ENCODE measurements at regions not wholly inside any gene's neighbourhood (a gene's known extent, or its start where the extent isn't known, plus 50 kb on each side); places are given as distances from the start of the nearest gene placed in this dataset.

- TF ChIP-seq, protein P1, sequence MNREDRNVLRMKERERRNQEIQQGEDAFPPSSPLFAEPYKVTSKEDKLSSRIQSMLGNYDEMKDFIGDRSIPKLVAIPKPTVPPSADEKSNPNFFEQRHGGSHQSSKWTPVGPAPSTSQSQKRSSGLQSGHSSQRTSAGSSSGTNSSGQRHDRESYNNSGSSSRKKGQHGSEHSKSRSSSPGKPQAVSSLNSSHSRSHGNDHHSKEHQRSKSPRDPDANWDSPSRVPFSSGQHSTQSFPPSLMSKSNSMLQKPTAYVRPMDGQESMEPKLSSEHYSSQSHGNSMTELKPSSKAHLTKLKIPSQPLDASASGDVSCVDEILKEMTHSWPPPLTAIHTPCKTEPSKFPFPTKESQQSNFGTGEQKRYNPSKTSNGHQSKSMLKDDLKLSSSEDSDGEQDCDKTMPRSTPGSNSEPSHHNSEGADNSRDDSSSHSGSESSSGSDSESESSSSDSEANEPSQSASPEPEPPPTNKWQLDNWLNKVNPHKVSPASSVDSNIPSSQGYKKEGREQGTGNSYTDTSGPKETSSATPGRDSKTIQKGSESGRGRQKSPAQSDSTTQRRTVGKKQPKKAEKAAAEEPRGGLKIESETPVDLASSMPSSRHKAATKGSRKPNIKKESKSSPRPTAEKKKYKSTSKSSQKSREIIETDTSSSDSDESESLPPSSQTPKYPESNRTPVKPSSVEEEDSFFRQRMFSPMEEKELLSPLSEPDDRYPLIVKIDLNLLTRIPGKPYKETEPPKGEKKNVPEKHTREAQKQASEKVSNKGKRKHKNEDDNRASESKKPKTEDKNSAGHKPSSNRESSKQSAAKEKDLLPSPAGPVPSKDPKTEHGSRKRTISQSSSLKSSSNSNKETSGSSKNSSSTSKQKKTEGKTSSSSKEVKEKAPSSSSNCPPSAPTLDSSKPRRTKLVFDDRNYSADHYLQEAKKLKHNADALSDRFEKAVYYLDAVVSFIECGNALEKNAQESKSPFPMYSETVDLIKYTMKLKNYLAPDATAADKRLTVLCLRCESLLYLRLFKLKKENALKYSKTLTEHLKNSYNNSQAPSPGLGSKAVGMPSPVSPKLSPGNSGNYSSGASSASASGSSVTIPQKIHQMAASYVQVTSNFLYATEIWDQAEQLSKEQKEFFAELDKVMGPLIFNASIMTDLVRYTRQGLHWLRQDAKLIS (CRISPR knock-in tag; IDR thresholded peaks at IDR 0.05; ENCODE audit: borderline replicate concordance) = no peak
- TF ChIP-seq, protein P2, sequence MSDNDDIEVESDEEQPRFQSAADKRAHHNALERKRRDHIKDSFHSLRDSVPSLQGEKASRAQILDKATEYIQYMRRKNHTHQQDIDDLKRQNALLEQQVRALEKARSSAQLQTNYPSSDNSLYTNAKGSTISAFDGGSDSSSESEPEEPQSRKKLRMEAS (CRISPR knock-in tag; IDR thresholded peaks at IDR 0.05) = no peak
- TF ChIP-seq CREB1 (CRISPR knock-in tag; IDR thresholded peaks at IDR 0.05) = no peak
- TF ChIP-seq JAZF1 (CRISPR knock-in tag; IDR thresholded peaks at IDR 0.05) = no peak
- no peak for TF ChIP-seq CBFB (CRISPR knock-in tag; IDR thresholded peaks at IDR 0.05; ENCODE audit: low read depth)
- TF ChIP-seq MLX (CRISPR knock-in tag; IDR thresholded peaks at IDR 0.05) = no peak
- no peak for TF ChIP-seq OVOL2 (CRISPR knock-in tag; IDR thresholded peaks at IDR 0.05; ENCODE audit: borderline replicate concordance)
Measured at GRCh38 chr1:87951409-87951808, 622.7 kb downstream of the LMO4 start (continued).

GRCh38 chr1:87951852-87952251, 623.2 kb downstream of the LMO4 start:
- no peak overlapping the region for H3K27ac Mint-ChIP-seq
- no peak overlapping the region for H3K4me3 Mint-ChIP-seq
- ChIA-PET POLR2A (interaction anchor here (0.6 kb wide), 1 partner anchor 1358 kb away, joined by 4 read pairs; no protein-coding TSS in a partner anchor), CTCF (no interaction called here)
- peak; percentile 17; the same call in 1 of the 2 replicates for ATAC-seq
- H3K36me3 Mint-ChIP-seq = no peaks in the 10 kb centered on the region
- no peak for TF ChIP-seq SOX15 (CRISPR knock-in tag; IDR thresholded peaks at IDR 0.05)
- TF ChIP-seq NR3C1 (CRISPR knock-in tag; conservative IDR thresholded peaks at IDR 0.05; ENCODE audit: low read depth) = no peak
- TF ChIP-seq HMGXB4 (CRISPR knock-in tag; IDR thresholded peaks at IDR 0.05) = no peak
- peaks cover 20% of the 10 kb centered on the region for H3K4me1 Mint-ChIP-seq
- no peaks in the 10 kb centered on the region for H3K9me3 Mint-ChIP-seq
- DNase-seq (ENCODE audit: low spot score) = no peak
- no peaks in the 10 kb centered on the region for H3K27me3 Mint-ChIP-seq (ENCODE audit: low read depth)

- no peak overlapping the region for H3K4me3 Mint-ChIP-seq
- TF ChIP-seq ESRRA (CRISPR knock-in tag; IDR thresholded peaks at IDR 0.05; ENCODE audit: borderline replicate concordance) = no peak
- no peak for TF ChIP-seq ZBTB21 (CRISPR knock-in tag; IDR thresholded peaks at IDR 0.05; ENCODE audit: borderline replicate concordance)
- no peak for TF ChIP-seq ZNF317 (CRISPR knock-in tag; IDR thresholded peaks at IDR 0.05; ENCODE audit: borderline replicate concordance, low read depth)
- no peak for TF ChIP-seq ETV6 (CRISPR knock-in tag; IDR thresholded peaks at IDR 0.05)
- no peak for TF ChIP-seq E2F5 (CRISPR knock-in tag; IDR thresholded peaks at IDR 0.05)
- TF ChIP-seq, protein P3, sequence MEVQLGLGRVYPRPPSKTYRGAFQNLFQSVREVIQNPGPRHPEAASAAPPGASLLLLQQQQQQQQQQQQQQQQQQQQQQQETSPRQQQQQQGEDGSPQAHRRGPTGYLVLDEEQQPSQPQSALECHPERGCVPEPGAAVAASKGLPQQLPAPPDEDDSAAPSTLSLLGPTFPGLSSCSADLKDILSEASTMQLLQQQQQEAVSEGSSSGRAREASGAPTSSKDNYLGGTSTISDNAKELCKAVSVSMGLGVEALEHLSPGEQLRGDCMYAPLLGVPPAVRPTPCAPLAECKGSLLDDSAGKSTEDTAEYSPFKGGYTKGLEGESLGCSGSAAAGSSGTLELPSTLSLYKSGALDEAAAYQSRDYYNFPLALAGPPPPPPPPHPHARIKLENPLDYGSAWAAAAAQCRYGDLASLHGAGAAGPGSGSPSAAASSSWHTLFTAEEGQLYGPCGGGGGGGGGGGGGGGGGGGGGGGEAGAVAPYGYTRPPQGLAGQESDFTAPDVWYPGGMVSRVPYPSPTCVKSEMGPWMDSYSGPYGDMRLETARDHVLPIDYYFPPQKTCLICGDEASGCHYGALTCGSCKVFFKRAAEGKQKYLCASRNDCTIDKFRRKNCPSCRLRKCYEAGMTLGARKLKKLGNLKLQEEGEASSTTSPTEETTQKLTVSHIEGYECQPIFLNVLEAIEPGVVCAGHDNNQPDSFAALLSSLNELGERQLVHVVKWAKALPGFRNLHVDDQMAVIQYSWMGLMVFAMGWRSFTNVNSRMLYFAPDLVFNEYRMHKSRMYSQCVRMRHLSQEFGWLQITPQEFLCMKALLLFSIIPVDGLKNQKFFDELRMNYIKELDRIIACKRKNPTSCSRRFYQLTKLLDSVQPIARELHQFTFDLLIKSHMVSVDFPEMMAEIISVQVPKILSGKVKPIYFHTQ (CRISPR knock-in tag; IDR thresholded peaks at IDR 0.05) = no peak
- no peak for TF ChIP-seq NFE2L1 (CRISPR knock-in tag; IDR thresholded peaks at IDR 0.05)
- TF ChIP-seq, protein P2 (CRISPR knock-in tag; IDR thresholded peaks at IDR 0.05) = no peak
- TF ChIP-seq KAT7 (CRISPR knock-in tag; IDR thresholded peaks at IDR 0.05; ENCODE audit: borderline replicate concordance) = no peak
- no peak for TF ChIP-seq TCF7 (CRISPR knock-in tag; IDR thresholded peaks at IDR 0.05; ENCODE audit: low read depth)
- TF ChIP-seq ZSCAN18 (CRISPR knock-in tag; IDR thresholded peaks at IDR 0.05) = no peak
Measured at GRCh38 chr1:87953121-87953520, 624.4 kb downstream of the LMO4 start.

More at GRCh38 chr1:87953121-87953520, 624.4 kb downstream of the LMO4 start:
- Mint-ChIP-seq H3K9me3 (no peaks in the 10 kb centered on the region), H3K27me3 (ENCODE audit: low read depth) (no peaks in the 10 kb centered on the region), H3K4me1 (peaks cover 20% of the 10 kb centered on the region), H3K27ac (no peak overlapping the region), H3K36me3 (no peaks in the 10 kb centered on the region)
- no peak for ATAC-seq
- CTCF ChIA-PET = interaction anchor here (0.6 to 1.3 kb wide), 26 partner anchors 8 to 1732 kb away, joined by 3 to 14 read pairs (median 4); no protein-coding TSS in a partner anchor
- POLR2A ChIA-PET = no interaction called here
- no peak for DNase-seq (ENCODE audit: low spot score)
